ENCODE measurements at regions not wholly inside any gene's neighbourhood (a gene's known extent, or its start where the extent isn't known, plus 50 kb on each side); places are given as distances from the start of the nearest gene placed in this dataset.

DNA sequence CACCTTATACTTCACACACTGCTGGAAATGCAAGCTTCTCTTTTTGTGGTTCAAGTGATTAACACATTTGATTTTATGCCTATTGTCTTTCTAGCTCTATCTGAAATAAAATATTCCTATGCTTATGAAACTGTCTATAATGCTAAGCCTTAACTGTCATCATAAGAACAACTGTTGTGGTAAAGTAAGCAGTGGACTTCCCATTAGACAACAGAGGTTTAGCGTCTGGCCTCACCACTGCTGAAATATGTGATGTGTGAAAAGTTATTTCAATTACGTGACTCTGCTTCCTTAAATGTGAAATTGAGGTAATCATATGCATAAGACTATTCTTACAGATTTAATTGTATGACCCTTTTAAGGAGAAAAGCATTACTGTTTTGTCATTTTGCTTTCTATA lies 140.2 kb upstream of the LYSMD4 start:
- Histone ChIP-seq H3K79me2 (replicated peaks; ENCODE audit: insufficient read depth, low read length) (no peaks in the 10 kb centered on the region), H3K27ac (ENCODE audit: low read length) (no peak overlapping the region), H3K9me2 (ENCODE audit: insufficient read depth, low read length) (no peaks in the 10 kb centered on the region), H2AFZ (ENCODE audit: low read depth, low read length) (no peak overlapping the region), H3K9ac (ENCODE audit: low read length) (no peak overlapping the region), H3K9me3 (ENCODE audit: low read length) (no peaks in the 10 kb centered on the region), H4K20me1 (ENCODE audit: insufficient read depth) (no peaks in the 10 kb centered on the region), H3K27me3 (ENCODE audit: insufficient read depth, low read depth, low read length) (no peaks in the 10 kb centered on the region), H3K36me3 (ENCODE audit: insufficient read depth, low read length) (no peaks in the 10 kb centered on the region), H3K4me2 (ENCODE audit: low read length) (no peak overlapping the region), H3F3A (ENCODE audit: insufficient read depth, low read length, poor library complexity, severe bottlenecking) (no peaks in the 10 kb centered on the region), H3K4me3 (ENCODE audit: low read length) (no peak overlapping the region)
- TF ChIP-seq, protein P1, sequence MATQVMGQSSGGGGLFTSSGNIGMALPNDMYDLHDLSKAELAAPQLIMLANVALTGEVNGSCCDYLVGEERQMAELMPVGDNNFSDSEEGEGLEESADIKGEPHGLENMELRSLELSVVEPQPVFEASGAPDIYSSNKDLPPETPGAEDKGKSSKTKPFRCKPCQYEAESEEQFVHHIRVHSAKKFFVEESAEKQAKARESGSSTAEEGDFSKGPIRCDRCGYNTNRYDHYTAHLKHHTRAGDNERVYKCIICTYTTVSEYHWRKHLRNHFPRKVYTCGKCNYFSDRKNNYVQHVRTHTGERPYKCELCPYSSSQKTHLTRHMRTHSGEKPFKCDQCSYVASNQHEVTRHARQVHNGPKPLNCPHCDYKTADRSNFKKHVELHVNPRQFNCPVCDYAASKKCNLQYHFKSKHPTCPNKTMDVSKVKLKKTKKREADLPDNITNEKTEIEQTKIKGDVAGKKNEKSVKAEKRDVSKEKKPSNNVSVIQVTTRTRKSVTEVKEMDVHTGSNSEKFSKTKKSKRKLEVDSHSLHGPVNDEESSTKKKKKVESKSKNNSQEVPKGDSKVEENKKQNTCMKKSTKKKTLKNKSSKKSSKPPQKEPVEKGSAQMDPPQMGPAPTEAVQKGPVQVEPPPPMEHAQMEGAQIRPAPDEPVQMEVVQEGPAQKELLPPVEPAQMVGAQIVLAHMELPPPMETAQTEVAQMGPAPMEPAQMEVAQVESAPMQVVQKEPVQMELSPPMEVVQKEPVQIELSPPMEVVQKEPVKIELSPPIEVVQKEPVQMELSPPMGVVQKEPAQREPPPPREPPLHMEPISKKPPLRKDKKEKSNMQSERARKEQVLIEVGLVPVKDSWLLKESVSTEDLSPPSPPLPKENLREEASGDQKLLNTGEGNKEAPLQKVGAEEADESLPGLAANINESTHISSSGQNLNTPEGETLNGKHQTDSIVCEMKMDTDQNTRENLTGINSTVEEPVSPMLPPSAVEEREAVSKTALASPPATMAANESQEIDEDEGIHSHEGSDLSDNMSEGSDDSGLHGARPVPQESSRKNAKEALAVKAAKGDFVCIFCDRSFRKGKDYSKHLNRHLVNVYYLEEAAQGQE (IDR thresholded peaks at IDR 0.05; ENCODE audit: borderline replicate concordance) = no peak
- TF ChIP-seq EZH2 (IDR thresholded peaks at IDR 0.05; ENCODE audit: borderline replicate concordance, insufficient read depth, low read length, poor library complexity, severe bottlenecking) (no peak), POLR2AphosphoS5 (IDR thresholded peaks at IDR 0.05) (no peak), MXI1 (conservative IDR thresholded peaks at IDR 0.05; ENCODE audit: poor library complexity, severe bottlenecking) (no peak), SMC3 (conservative IDR thresholded peaks at IDR 0.05; ENCODE audit: poor library complexity) (no peak), EP300 (conservative IDR thresholded peaks at IDR 0.05; ENCODE audit: poor library complexity, severe bottlenecking) (no peak), RAD21 (conservative IDR thresholded peaks at IDR 0.05) (no peak), TAF1 (IDR thresholded peaks at IDR 0.05; ENCODE audit: low read depth) (no peak)
- TF ChIP-seq, protein P2, sequence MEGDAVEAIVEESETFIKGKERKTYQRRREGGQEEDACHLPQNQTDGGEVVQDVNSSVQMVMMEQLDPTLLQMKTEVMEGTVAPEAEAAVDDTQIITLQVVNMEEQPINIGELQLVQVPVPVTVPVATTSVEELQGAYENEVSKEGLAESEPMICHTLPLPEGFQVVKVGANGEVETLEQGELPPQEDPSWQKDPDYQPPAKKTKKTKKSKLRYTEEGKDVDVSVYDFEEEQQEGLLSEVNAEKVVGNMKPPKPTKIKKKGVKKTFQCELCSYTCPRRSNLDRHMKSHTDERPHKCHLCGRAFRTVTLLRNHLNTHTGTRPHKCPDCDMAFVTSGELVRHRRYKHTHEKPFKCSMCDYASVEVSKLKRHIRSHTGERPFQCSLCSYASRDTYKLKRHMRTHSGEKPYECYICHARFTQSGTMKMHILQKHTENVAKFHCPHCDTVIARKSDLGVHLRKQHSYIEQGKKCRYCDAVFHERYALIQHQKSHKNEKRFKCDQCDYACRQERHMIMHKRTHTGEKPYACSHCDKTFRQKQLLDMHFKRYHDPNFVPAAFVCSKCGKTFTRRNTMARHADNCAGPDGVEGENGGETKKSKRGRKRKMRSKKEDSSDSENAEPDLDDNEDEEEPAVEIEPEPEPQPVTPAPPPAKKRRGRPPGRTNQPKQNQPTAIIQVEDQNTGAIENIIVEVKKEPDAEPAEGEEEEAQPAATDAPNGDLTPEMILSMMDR (IDR thresholded peaks at IDR 0.05; ENCODE audit: poor library complexity, severe bottlenecking) = no peak

DNA sequence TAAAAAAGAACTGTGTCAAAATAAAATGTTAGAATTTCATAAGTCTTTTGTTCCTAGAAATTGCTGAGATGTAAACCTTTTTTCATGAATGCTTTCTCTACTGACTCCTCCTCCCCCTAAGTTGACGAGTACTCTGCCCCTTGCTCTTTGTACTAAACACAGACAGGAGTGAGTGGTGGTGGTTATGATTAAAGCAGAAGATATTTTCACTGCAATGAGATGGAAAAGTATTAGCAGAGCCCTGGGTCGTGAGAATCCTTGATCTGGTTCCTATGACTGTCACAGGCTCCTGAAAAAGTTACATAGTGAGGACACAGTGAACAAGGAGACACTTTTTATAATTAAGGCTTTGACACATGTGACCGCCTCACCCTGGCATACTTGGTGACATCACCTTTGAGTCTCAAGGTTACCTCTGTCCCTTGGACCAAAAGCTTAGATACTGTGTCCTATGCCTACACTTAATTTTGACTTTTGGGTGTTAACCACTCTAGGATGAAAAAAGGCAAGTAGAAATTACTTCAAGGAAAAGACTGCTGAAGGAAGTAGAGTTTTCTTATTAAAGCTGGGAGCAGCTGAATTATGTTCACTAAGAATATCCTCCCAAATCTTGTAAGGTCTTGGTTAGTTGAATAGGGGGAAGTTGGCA lies 130.4 kb upstream of the LYSMD4 start:
- TF ChIP-seq, protein P2 (IDR thresholded peaks at IDR 0.05; ENCODE audit: poor library complexity, severe bottlenecking) = no peak
- no peak for TF ChIP-seq TAF1 (IDR thresholded peaks at IDR 0.05; ENCODE audit: low read depth)
- TF ChIP-seq EP300 (conservative IDR thresholded peaks at IDR 0.05; ENCODE audit: poor library complexity, severe bottlenecking) = no peak
- no peak for TF ChIP-seq EZH2 (IDR thresholded peaks at IDR 0.05; ENCODE audit: borderline replicate concordance, insufficient read depth, low read length, poor library complexity, severe bottlenecking)
- TF ChIP-seq POLR2AphosphoS5 (IDR thresholded peaks at IDR 0.05) = no peak
- TF ChIP-seq RAD21 (conservative IDR thresholded peaks at IDR 0.05) = no peak
- TF ChIP-seq, protein P1 (IDR thresholded peaks at IDR 0.05; ENCODE audit: borderline replicate concordance) = no peak
- no peak for TF ChIP-seq SMC3 (conservative IDR thresholded peaks at IDR 0.05; ENCODE audit: poor library complexity)
- TF ChIP-seq MXI1 (conservative IDR thresholded peaks at IDR 0.05; ENCODE audit: poor library complexity, severe bottlenecking) = no peak
- no peaks in the 10 kb centered on the region for H3K27me3 ChIP-seq (ENCODE audit: insufficient read depth, low read depth, low read length)
- H3K9me3 ChIP-seq (ENCODE audit: low read length) = no peaks in the 10 kb centered on the region
- no peak overlapping the region for H3K4me2 ChIP-seq (ENCODE audit: low read length)
- H3K27ac ChIP-seq (ENCODE audit: low read length) = no peak overlapping the region
- no peaks in the 10 kb centered on the region for H3K9me2 ChIP-seq (ENCODE audit: insufficient read depth, low read length)
- no peaks in the 10 kb centered on the region for H3F3A ChIP-seq (ENCODE audit: insufficient read depth, low read length, poor library complexity, severe bottlenecking)
- no peaks in the 10 kb centered on the region for H3K36me3 ChIP-seq (ENCODE audit: insufficient read depth, low read length)
- H2AFZ ChIP-seq (ENCODE audit: low read depth, low read length) = no peak overlapping the region
- H4K20me1 ChIP-seq (ENCODE audit: insufficient read depth) = no peaks in the 10 kb centered on the region
- H3K9ac ChIP-seq (ENCODE audit: low read length) = no peak overlapping the region
- no peaks in the 10 kb centered on the region for H3K79me2 ChIP-seq (replicated peaks; ENCODE audit: insufficient read depth, low read length)
- H3K4me3 ChIP-seq (ENCODE audit: low read length) = no peak overlapping the region
